Colonic mucosa (tissue), 4 donors: ENCODE measurements at regions not wholly inside any gene's neighbourhood (a gene's known extent, or its start where the extent isn't known, plus 50 kb on each side); places are given as distances from the start of the nearest gene placed in this dataset.

Experiments
- DNase-seq: peaks from one replicate; pipeline ENCODE4 v3.0.0-alpha.2; 2020
- H3K27ac ChIP-seq: fragments of 200-600 bp; one replicate; pipeline ENCODE4 v1.8.0; 2021
- H3K27me3 ChIP-seq: fragments of 200-600 bp; one replicate; pipeline ENCODE4 v1.8.0; 2021
- H3K36me3 ChIP-seq: fragments of 200-600 bp; one replicate; pipeline ENCODE4 v1.8.0; 2021
- H3K4me1 ChIP-seq: fragments of 200-600 bp; one replicate; pipeline ENCODE4 v1.8.0; 2021; ENCODE audit warnings: mild to moderate bottlenecking
- H3K4me3 ChIP-seq: fragments of 200-600 bp; one replicate; pipeline ENCODE4 v1.8.0; 2021
- H3K9ac ChIP-seq, 2 donors: one replicate each; pipeline ENCODE4 v1.7.0; 2013; ENCODE audit warnings: control low read depth in 2 of 2, low read depth in 2 of 2, low read length in 2 of 2
- H3K9me3 ChIP-seq: fragments of 200-600 bp; one replicate; pipeline ENCODE4 v1.8.0; 2021
- intact Hi-C: fragments of 100-400 bp; cut with DNase I; formaldehyde crosslinking; loops from one replicate; pipeline ENCODE4 v1.14.1; 2022
- TF ChIP-seq, protein P1 (sequence below): fragments of 200-600 bp; IDR thresholded peaks from one replicate; pipeline ENCODE4 v1.8.0; 2022; ENCODE audit warnings: antibody characterized with exemption, mild to moderate bottlenecking
- donor health status: healthy.
- donor health status: DM: no; HTN: no; CAD: no.
- donor health status: DM: no; HTN: no; CAD: no.

DNA sequence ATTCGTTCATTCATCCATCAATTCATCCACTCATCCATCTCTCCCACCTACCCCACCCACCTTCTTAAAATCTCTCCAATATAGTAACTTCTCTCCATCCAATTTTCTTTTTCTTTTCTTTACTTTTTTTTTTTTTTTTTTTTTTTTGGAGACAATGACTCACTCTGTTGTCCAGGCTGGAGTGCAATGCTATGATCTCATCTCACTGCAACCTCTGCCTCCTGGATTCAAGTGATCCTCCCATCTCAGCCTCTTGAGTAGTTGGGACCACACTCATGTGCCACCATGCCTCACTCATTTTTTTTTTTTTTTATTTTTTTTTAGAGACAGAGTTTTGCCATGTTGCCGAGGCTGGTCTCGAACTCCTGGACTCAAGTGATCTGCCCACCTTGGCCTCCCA lies 118.4 kb downstream of the SUDS3 start:
- DNase-seq, result no peak
- Histone ChIP-seq H3K36me3 (no peaks in the 10 kb centered on the region), H3K9ac (no peak overlapping the region), H3K9me3 (no peaks in the 10 kb centered on the region), H3K4me1 (no peaks in the 10 kb centered on the region), H3K4me3 (no peak overlapping the region), H3K27ac (no peak overlapping the region), H3K27me3 (no peaks in the 10 kb centered on the region)
- intact Hi-C loops, result no loop called here
- TF ChIP-seq, protein P1, sequence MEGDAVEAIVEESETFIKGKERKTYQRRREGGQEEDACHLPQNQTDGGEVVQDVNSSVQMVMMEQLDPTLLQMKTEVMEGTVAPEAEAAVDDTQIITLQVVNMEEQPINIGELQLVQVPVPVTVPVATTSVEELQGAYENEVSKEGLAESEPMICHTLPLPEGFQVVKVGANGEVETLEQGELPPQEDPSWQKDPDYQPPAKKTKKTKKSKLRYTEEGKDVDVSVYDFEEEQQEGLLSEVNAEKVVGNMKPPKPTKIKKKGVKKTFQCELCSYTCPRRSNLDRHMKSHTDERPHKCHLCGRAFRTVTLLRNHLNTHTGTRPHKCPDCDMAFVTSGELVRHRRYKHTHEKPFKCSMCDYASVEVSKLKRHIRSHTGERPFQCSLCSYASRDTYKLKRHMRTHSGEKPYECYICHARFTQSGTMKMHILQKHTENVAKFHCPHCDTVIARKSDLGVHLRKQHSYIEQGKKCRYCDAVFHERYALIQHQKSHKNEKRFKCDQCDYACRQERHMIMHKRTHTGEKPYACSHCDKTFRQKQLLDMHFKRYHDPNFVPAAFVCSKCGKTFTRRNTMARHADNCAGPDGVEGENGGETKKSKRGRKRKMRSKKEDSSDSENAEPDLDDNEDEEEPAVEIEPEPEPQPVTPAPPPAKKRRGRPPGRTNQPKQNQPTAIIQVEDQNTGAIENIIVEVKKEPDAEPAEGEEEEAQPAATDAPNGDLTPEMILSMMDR, result no peak

DNA sequence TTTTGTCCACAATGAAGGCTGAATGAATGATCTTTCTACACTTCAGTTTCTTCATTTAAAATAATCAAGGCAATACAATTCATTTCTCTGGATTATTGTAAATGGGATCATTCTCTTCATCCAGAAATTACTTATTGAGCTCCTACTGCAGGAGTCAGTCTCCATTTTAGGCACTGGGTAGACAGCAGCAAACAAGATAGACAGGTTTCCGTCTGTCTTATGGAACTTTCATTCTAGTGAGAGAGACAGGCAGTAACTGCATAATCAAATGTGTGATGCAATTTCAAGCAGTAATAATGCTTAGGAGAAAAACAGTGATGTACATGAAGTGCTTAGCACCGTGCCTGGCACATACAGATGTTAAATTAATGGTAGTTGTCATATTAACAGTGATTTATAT lies 118.9 kb downstream of the SUDS3 start:
- intact Hi-C loops, result no loop called here
- no peak for DNase-seq
- Histone ChIP-seq H3K36me3 (no peaks in the 10 kb centered on the region), H3K4me1 (no peaks in the 10 kb centered on the region), H3K9ac (no peak overlapping the region), H3K4me3 (no peak overlapping the region), H3K27ac (no peak overlapping the region), H3K9me3 (no peaks in the 10 kb centered on the region), H3K27me3 (no peaks in the 10 kb centered on the region)
- TF ChIP-seq, protein P1, result no peak

DNA sequence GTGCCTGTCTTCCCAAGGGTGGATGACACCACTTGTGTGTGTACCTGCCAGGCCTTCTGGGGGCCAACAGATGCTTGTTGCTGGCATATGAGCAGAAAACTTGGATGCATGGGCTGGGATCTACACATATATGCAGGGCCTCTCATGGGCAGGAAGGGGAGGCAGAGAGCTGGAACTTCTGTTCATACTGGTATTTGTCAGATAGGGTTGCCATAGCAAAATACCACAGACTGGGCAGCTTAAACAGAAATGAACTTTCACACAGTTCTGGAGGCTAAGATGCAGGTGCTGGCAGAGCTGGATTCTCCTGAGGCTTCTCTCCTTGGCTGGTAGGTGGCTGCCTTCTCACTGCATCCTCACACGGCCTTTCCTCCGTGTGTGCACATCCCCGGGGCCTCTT lies 121.8 kb downstream of the SUDS3 start:
- TF ChIP-seq, protein P1, result no peak
- Histone ChIP-seq H3K9me3 (no peaks in the 10 kb centered on the region), H3K27ac (no peak overlapping the region), H3K4me1 (no peaks in the 10 kb centered on the region), H3K4me3 (no peak overlapping the region), H3K27me3 (no peaks in the 10 kb centered on the region), H3K36me3 (no peaks in the 10 kb centered on the region), H3K9ac (no peak overlapping the region)
- no peak for DNase-seq
- intact Hi-C loops, result no loop called here

DNA sequence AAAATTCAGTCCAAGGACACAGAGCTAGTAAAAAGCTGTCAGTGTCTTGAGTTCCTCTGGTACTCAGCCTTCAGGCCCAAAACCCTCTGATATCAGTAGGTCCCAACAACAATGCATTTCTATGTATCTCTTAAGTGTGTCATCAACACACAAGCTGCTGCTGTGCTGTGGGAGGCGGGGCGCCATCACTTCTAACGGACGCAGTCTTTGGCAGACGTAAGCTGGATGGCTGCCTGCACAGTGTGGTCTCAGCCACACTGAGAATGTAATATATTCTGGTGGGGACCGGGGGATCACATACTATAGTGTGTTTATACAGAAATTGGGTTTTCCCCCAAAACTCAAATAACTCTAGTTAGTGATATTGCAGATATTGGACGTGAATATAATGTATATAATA lies 123.9 kb downstream of the SUDS3 start:
- H3K9me3 ChIP-seq, result no peaks in the 10 kb centered on the region
- H3K36me3 ChIP-seq, result no peaks in the 10 kb centered on the region
- no peak for DNase-seq
- H3K27me3 ChIP-seq, result no peaks in the 10 kb centered on the region
- TF ChIP-seq, protein P1, result no peak
- no peak overlapping the region for H3K4me3 ChIP-seq
- H3K27ac ChIP-seq, result no peak overlapping the region
- no peak overlapping the region for H3K9ac ChIP-seq
- H3K4me1 ChIP-seq, result no peaks in the 10 kb centered on the region
- intact Hi-C loops, result no loop called here

DNA sequence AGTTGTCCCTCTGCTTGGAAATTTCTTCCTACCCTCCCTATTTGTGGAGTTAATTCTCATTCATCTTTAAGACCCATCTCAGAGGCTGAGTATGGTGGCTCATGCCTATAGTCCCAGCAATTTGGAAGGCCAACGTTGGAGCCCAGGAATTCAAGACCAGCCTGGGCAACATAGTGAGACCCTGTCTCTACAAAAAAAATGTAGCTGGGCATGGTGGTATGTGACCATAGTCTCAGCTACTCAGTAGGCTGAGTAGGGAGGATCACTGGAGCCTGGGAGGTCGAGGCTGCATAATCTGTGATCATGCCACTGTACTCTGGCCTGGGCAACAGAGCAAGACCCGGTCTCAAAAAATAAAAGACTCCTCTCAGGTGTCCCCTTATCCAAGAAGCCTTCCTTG lies 125.1 kb downstream of the SUDS3 start:
- no peaks in the 10 kb centered on the region for H3K9me3 ChIP-seq
- H3K36me3 ChIP-seq, result no peaks in the 10 kb centered on the region
- no peaks in the 10 kb centered on the region for H3K27me3 ChIP-seq
- H3K4me3 ChIP-seq, result no peak overlapping the region
- no peak overlapping the region for H3K9ac ChIP-seq
- no peaks in the 10 kb centered on the region for H3K4me1 ChIP-seq
- intact Hi-C loops, result no loop called here
- TF ChIP-seq, protein P1, result no peak
- DNase-seq, result no peak
- H3K27ac ChIP-seq, result no peak overlapping the region

DNA sequence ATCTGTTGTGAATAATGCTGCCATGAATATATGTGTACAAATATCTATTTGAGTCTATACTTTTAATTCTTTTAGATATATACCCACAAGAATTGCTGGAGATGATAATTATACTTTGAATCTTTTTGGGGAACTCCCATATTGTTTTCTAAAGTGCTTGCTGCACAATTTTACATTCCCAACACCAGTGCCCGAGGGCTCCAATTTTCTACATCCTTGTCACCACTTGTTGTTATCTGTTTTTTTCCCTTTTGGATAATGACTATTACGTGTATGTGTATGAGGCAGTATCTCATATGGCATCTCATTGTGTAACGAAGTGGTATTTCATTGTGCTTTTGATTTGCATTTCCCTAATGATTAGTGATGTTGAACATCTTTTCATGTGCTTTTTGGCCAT lies 127.1 kb downstream of the SUDS3 start:
- no peak overlapping the region for H3K9ac ChIP-seq
- H3K27me3 ChIP-seq, result no peaks in the 10 kb centered on the region
- TF ChIP-seq, protein P1, result no peak
- H3K36me3 ChIP-seq, result no peaks in the 10 kb centered on the region
- H3K4me1 ChIP-seq, result no peaks in the 10 kb centered on the region
- intact Hi-C loops, result no loop called here
- no peaks in the 10 kb centered on the region for H3K9me3 ChIP-seq
- no peak overlapping the region for H3K27ac ChIP-seq
- H3K4me3 ChIP-seq, result no peak overlapping the region
- DNase-seq, result no peak
